Esophagus squamous epithelium (tissue), 4 donors: ENCODE measurements at regions not wholly inside any gene's neighbourhood (a gene's known extent, or its start where the extent isn't known, plus 50 kb on each side); places are given as distances from the start of the nearest gene placed in this dataset.

ENCODE experiments used
- CTCF ChIP-seq, 6 experiments: fragments of 450-650 bp in 4 of 6; fragments of 200-600 bp in 2 of 6; sonication (generic) in 2 of 6; IDR thresholded peaks; one replicate each; pipeline ENCODE4 v1.5.1; 2016 to 2019; ENCODE audit warnings: antibody characterized with exemption in 6 of 6, mild to moderate bottlenecking in 4 of 6, moderate library complexity in 4 of 6
- POLR2A ChIP-seq, 4 donors: fragments of 450-650 bp; IDR thresholded peaks; one replicate each; pipeline ENCODE4 v1.6.1; 2017; ENCODE audit warnings: antibody characterized with exemption in 4 of 4, mild to moderate bottlenecking in 4 of 4, moderate library complexity in 3 of 4

- no peak for TF ChIP-seq CTCF (IDR thresholded peaks at IDR 0.05)
- TF ChIP-seq POLR2A (IDR thresholded peaks at IDR 0.05), result no peak
Observed at GRCh38 chr12:41636653-41637052, 448.5 kb downstream of the PDZRN4 start.
